Ascending aorta (tissue), 2 donors: ENCODE measurements at regions not wholly inside any gene's neighbourhood (a gene's known extent, or its start where the extent isn't known, plus 50 kb on each side); places are given as distances from the start of the nearest gene placed in this dataset.

ENCODE experiments used
- DNase-seq, 2 donors: peaks; one replicate each; pipeline ENCODE4 v3.0.0-alpha.2; 2019; ENCODE audit warnings: low spot score in 2 of 2
- H3K27ac ChIP-seq, 2 donors: fragments of 200-600 bp; sonication (generic); one replicate each; pipeline ENCODE4 v1.5.1; 2016 to 2017; ENCODE audit warnings: mild to moderate bottlenecking in 1 of 2
- H3K27me3 ChIP-seq: fragments of 200-600 bp; sonication (generic); one replicate; pipeline ENCODE4 v1.5.1; 2017
- H3K36me3 ChIP-seq, 2 donors: fragments of 200-600 bp; sonication (generic); one replicate each; pipeline ENCODE4 v1.5.1; 2016
- H3K4me1 ChIP-seq, 2 donors: fragments of 200-600 bp; sonication (generic); one replicate each; pipeline ENCODE4 v1.5.1; 2016 to 2017; ENCODE audit warnings: mild to moderate bottlenecking in 1 of 2
- H3K4me3 ChIP-seq, 2 donors: fragments of 200-600 bp; sonication (generic); one replicate each; pipeline ENCODE4 v1.5.1; 2016 to 2017; ENCODE audit warnings: mild to moderate bottlenecking in 1 of 2
- H3K9me3 ChIP-seq, 2 donors: fragments of 200-600 bp; sonication (generic); one replicate each; pipeline ENCODE4 v1.5.1; 2016
- intact Hi-C: fragments of 100-400 bp; cut with DNase I; formaldehyde crosslinking; loops from one replicate; pipeline ENCODE4 v1.15.1; 2023
- TF ChIP-seq, protein P1 (sequence below), 3 experiments: fragments of 200-600 bp in 2 of 3; fragments of 450-650 bp in 1 of 3; sonication (generic) in 2 of 3; IDR thresholded peaks; one replicate each; pipeline ENCODE4 v1.5.1; 2016 to 2019; ENCODE audit warnings: antibody characterized with exemption in 3 of 3, mild to moderate bottlenecking in 1 of 3, moderate library complexity in 1 of 3

GRCh38 chr4:124468360-124468759, 244.2 kb downstream of the ANKRD50 start:
- Histone ChIP-seq H3K4me3 (no peak overlapping the region), H3K36me3 (no peaks in the 10 kb centered on the region), H3K27ac (no peak overlapping the region), H3K4me1 (no peaks in the 10 kb centered on the region), H3K27me3 (no peaks in the 10 kb centered on the region), H3K9me3 (peaks cover 0 to 11% of the 10 kb centered on the region in 2 donors)
- no peak for DNase-seq
- TF ChIP-seq, protein P1, sequence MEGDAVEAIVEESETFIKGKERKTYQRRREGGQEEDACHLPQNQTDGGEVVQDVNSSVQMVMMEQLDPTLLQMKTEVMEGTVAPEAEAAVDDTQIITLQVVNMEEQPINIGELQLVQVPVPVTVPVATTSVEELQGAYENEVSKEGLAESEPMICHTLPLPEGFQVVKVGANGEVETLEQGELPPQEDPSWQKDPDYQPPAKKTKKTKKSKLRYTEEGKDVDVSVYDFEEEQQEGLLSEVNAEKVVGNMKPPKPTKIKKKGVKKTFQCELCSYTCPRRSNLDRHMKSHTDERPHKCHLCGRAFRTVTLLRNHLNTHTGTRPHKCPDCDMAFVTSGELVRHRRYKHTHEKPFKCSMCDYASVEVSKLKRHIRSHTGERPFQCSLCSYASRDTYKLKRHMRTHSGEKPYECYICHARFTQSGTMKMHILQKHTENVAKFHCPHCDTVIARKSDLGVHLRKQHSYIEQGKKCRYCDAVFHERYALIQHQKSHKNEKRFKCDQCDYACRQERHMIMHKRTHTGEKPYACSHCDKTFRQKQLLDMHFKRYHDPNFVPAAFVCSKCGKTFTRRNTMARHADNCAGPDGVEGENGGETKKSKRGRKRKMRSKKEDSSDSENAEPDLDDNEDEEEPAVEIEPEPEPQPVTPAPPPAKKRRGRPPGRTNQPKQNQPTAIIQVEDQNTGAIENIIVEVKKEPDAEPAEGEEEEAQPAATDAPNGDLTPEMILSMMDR (IDR thresholded peaks at IDR 0.05): no peak
- intact Hi-C loops: no loop called here

- Histone ChIP-seq H3K27ac (no peak overlapping the region), H3K27me3 (no peaks in the 10 kb centered on the region), H3K36me3 (no peaks in the 10 kb centered on the region), H3K4me3 (no peak overlapping the region), H3K9me3 (peaks cover 0 to 11% of the 10 kb centered on the region in 2 donors), H3K4me1 (no peaks in the 10 kb centered on the region)
- intact Hi-C loops: no loop called here
- DNase-seq: no peak
- TF ChIP-seq, protein P1 (IDR thresholded peaks at IDR 0.05): no peak
These were observed 242.6 kb downstream of the ANKRD50 start for GRCh38 chr4:124469981-124470380.

DNA sequence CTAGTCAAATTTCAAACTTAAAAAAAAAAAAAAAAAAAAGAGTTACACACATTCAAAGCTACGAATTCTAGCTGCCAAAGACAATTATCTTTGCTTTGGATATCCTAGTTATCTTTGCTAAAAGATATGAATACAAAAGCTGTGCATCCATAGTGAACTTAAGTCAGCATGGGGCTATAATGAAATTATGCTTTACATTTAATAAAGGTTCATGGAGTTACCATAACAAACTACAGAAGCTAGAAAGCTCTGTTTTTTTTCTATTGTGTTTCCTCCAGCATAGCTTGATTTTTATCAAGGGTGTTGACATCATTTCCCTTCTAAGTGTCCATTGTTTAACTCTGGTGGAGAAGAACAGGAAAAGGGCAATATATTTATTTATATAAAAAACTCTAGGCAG, 234.1 kb downstream of the ANKRD50 start:
- TF ChIP-seq, protein P1 (IDR thresholded peaks at IDR 0.05): no peak
- intact Hi-C loops: no loop called here
- H3K9me3 ChIP-seq: no peaks in the 10 kb centered on the region

DNA sequence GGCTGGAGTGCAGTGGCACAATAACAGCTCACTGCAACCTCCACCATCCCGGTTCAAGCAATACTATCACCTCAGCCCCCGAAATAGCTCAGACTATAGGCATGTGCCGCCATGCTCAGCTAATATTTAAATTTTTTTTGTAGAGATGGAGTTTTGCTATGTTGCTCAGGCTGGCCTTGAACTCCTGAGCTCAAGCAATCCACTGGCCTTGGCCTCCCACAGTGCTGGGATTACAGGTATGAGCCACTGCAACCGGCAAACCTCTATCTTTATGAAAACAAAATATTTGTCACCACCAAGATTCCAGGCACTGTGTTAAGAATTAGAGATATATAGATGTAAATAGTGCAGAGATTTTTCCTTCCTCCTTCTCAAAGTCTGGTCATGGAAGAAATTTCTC, 232.5 kb downstream of the ANKRD50 start:
- Histone ChIP-seq H3K27ac (no peak overlapping the region), H3K36me3 (no peaks in the 10 kb centered on the region), H3K4me1 (no peaks in the 10 kb centered on the region), H3K9me3 (no peaks in the 10 kb centered on the region), H3K27me3 (no peaks in the 10 kb centered on the region), H3K4me3 (no peak overlapping the region)
- intact Hi-C loops: no loop called here
- TF ChIP-seq, protein P1 (IDR thresholded peaks at IDR 0.05): no peak
- DNase-seq: no peak

More for the DNA sequence above, 234.1 kb downstream of the ANKRD50 start:
- no peaks in the 10 kb centered on the region for H3K36me3 ChIP-seq
- H3K4me1 ChIP-seq: no peaks in the 10 kb centered on the region
- no peak overlapping the region for H3K27ac ChIP-seq
- H3K27me3 ChIP-seq: no peaks in the 10 kb centered on the region
- no peak overlapping the region for H3K4me3 ChIP-seq
- DNase-seq: no peak

DNA sequence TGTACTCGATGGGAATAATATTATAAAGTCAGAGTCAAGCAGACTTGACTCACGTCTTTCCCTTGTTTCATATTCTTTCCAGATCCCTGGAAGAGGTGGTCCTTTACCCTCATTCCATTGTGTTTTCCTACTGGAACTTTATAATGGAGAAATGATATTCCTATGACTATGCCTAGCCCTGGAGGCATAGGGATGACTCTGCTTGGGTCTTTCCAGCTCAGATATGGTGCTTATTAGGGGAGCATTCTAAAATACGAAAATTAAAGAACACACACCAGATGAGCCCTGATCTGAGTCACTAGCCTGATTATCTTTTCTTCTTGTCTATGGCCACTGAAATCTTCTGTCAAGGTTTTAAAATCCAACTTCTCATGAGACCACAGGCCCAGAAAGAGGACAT, 231.4 kb downstream of the ANKRD50 start:
- Histone ChIP-seq H3K9me3 (no peaks in the 10 kb centered on the region), H3K4me1 (no peaks in the 10 kb centered on the region), H3K36me3 (no peaks in the 10 kb centered on the region), H3K27me3 (no peaks in the 10 kb centered on the region), H3K4me3 (no peak overlapping the region), H3K27ac (no peak overlapping the region)
- TF ChIP-seq, protein P1 (IDR thresholded peaks at IDR 0.05): no peak
- DNase-seq: no peak
- intact Hi-C loops: no loop called here
